IMR-90 (cell line): ENCODE measurements at regions not wholly inside any gene's neighbourhood (a gene's known extent, or its start where the extent isn't known, plus 50 kb on each side); places are given as distances from the start of the nearest gene placed in this dataset.

Source experiments
- ATAC-seq: fragments of 200-7000 bp; cut with Tn5 transposase; 2 replicates; pipeline ENCODE4 v1.9.1; 2020; ENCODE audit warnings: low read depth, mild to moderate bottlenecking, moderate library complexity
- BruUV-seq: library from RNA; stranded (reverse); fragments of 400-500 nt; replicated peaks from 2 replicates; lab custom pipeline; 2021; lab: Mats Ljungman, UMichigan
- CTCF ChIA-PET: fragments of 300-600 bp; formaldehyde crosslinking; extraction: SDS; loops from one replicate; lab custom pipeline; 2021; ENCODE audit warnings: antibody characterized with exemption; lab: Yijun Ruan, JAX
- POLR2A ChIA-PET: fragments of 300-600 bp; sonication (Branson Sonifier 250); formaldehyde crosslinking; loops from one replicate; lab custom pipeline; 2022; ENCODE audit warnings: antibody characterized with exemption; ENCODE audit not compliant: unreplicated experiment; lab: Charles Lee
- DNase-seq: peaks from one replicate; pipeline ENCODE4 v3.0.0; 2013
- H2AFZ ChIP-seq: replicated peaks from 2 replicates; pipeline ENCODE3; 2013; ENCODE audit warnings: low read length, mild to moderate bottlenecking; ENCODE audit not compliant: poor library complexity
- H2AK5ac ChIP-seq: 2 replicates; pipeline ENCODE4 v1.6.1; 2013; ENCODE audit warnings: low read depth, low read length, inconsistent platforms
- H2AK9ac ChIP-seq: replicated peaks from 2 replicates; pipeline ENCODE3; 2013; ENCODE audit warnings: mild to moderate bottlenecking, low read depth, low read length, moderate library complexity; ENCODE audit not compliant: poor library complexity
- H2BK120ac ChIP-seq: 2 replicates; pipeline ENCODE4 v1.6.1; 2013; ENCODE audit warnings: low read depth, low read length, inconsistent platforms
- H2BK15ac ChIP-seq: 3 replicates; pipeline ENCODE4 v1.6.1; 2013; ENCODE audit warnings: low read depth, low read length, inconsistent platforms
- H2BK20ac ChIP-seq: 2 replicates; pipeline ENCODE4 v1.6.1; 2013; ENCODE audit warnings: low read depth, mild to moderate bottlenecking, inconsistent platforms, low read length, moderate library complexity
- H2BK5ac ChIP-seq: 2 replicates; pipeline ENCODE4 v1.6.1; 2013; ENCODE audit warnings: mild to moderate bottlenecking, low read depth, low read length, inconsistent platforms; ENCODE audit not compliant: poor library complexity, severe bottlenecking
- H3K14ac ChIP-seq: replicated peaks from 2 replicates; pipeline ENCODE4 v1.6.1; 2013; ENCODE audit warnings: low read depth, low read length, inconsistent platforms
- H3K18ac ChIP-seq: 2 replicates; pipeline ENCODE4 v1.6.1; 2013; ENCODE audit warnings: low read depth, low read length, control low read depth
- H3K23ac ChIP-seq: 2 replicates; pipeline ENCODE4 v1.6.1; 2013; ENCODE audit warnings: low read depth, low read length, inconsistent platforms
- H3K27ac ChIP-seq: 2 replicates; pipeline ENCODE4 v1.5.1; 2013; ENCODE audit warnings: mild to moderate bottlenecking, control low read depth, low read length; ENCODE audit not compliant: insufficient read depth
- H3K27me3 ChIP-seq: 2 replicates; pipeline ENCODE4 v1.6.1; 2013; ENCODE audit warnings: low read length; ENCODE audit not compliant: control insufficient read depth, insufficient read depth
- H3K36me3 ChIP-seq: 2 replicates; pipeline ENCODE4 v1.6.1; 2013; ENCODE audit warnings: low read length, mixed read lengths; ENCODE audit not compliant: control insufficient read depth, insufficient read depth
- H3K4ac ChIP-seq: 2 replicates; pipeline ENCODE4 v1.6.1; 2013; ENCODE audit warnings: low read depth, low read length, inconsistent platforms
- H3K4me1 ChIP-seq: 2 replicates; pipeline ENCODE4 v1.6.1; 2013; ENCODE audit warnings: low read length, mixed read lengths; ENCODE audit not compliant: control insufficient read depth, insufficient read depth
- H3K4me2 ChIP-seq: 2 replicates; pipeline ENCODE4 v1.6.1; 2013; ENCODE audit warnings: low read depth, mild to moderate bottlenecking, control low read depth, low read length, moderate library complexity
- H3K4me3 ChIP-seq: 2 replicates; pipeline ENCODE4 v1.5.1; 2013; ENCODE audit warnings: low read depth, mild to moderate bottlenecking, control low read depth, low read length, moderate library complexity; ENCODE audit not compliant: insufficient read depth
- H3K56ac ChIP-seq: 2 replicates; pipeline ENCODE4 v1.6.1; 2013; ENCODE audit warnings: low read length, inconsistent platforms; ENCODE audit not compliant: insufficient read depth; ENCODE audit errors: extremely low read depth
- H3K79me1 ChIP-seq, 2 experiments: 2 replicates each; pipeline ENCODE4 v1.6.1; 2013; ENCODE audit warnings: low read length in 2 of 2, inconsistent platforms in 1 of 2, low read depth in 1 of 2
- H3K9ac ChIP-seq: 2 replicates; pipeline ENCODE4 v1.6.1; 2013; ENCODE audit warnings: low read depth, low read length, control low read depth
- H3K9me1 ChIP-seq: 2 replicates; pipeline ENCODE4 v1.6.1; 2013; ENCODE audit warnings: low read length, inconsistent platforms; ENCODE audit not compliant: insufficient read depth
- H3K9me3 ChIP-seq: 2 replicates; pipeline ENCODE4 v1.6.1; 2013; ENCODE audit warnings: low read length; ENCODE audit not compliant: control insufficient read depth, insufficient read depth
- H4K20me1 ChIP-seq: 2 replicates; pipeline ENCODE4 v1.6.1; 2013; ENCODE audit warnings: low read length, inconsistent platforms; ENCODE audit not compliant: insufficient read depth
- H4K5ac ChIP-seq: 2 replicates; pipeline ENCODE4 v1.6.1; 2013; ENCODE audit warnings: mild to moderate bottlenecking, low read depth, low read length, control low read depth
- H4K8ac ChIP-seq, 2 experiments: 2 replicates each; pipeline ENCODE4 v1.6.1; 2013; ENCODE audit warnings: low read depth in 2 of 2, low read length in 2 of 2, control low read depth in 1 of 2, inconsistent platforms in 1 of 2
- H4K91ac ChIP-seq: 2 replicates; pipeline ENCODE4 v1.6.1; 2013; ENCODE audit warnings: low read depth, low read length, inconsistent platforms; ENCODE audit not compliant: insufficient read depth
- BHLHE40 ChIP-seq: fragments of 150-350 bp; IDR thresholded peaks from 2 replicates; pipeline ENCODE4 v1.6.1; 2016; ENCODE audit warnings: mild to moderate bottlenecking, low read depth, low read length
- CHD1 ChIP-seq: IDR thresholded peaks from 2 replicates; pipeline ENCODE4 v1.6.1; 2012; ENCODE audit warnings: low read depth, low read length, improper control_type of control experiment
- FOS ChIP-seq: fragments of 150-350 bp; IDR thresholded peaks from 2 replicates; pipeline ENCODE4 v1.6.1; 2016; ENCODE audit warnings: low read depth, low read length
- MAZ ChIP-seq: IDR thresholded peaks from 2 replicates; pipeline ENCODE4 v1.6.1; 2012; ENCODE audit warnings: low read depth, mild to moderate bottlenecking, low read length, improper control_type of control experiment, moderate library complexity, borderline replicate concordance
- NFE2L2 ChIP-seq: fragments of 150-350 bp; IDR thresholded peaks from 2 replicates; pipeline ENCODE4 v1.6.1; 2016; ENCODE audit warnings: low read depth, mild to moderate bottlenecking, low read length
- RAD21 ChIP-seq: IDR thresholded peaks from 2 replicates; pipeline ENCODE4 v1.6.1; 2012; ENCODE audit warnings: low read length, improper control_type of control experiment
- RFX5 ChIP-seq: IDR thresholded peaks from 2 replicates; pipeline ENCODE4 v1.8.0; 2012; ENCODE audit warnings: low read depth, mild to moderate bottlenecking, low read length, moderate library complexity
- WGBS, 2 experiments: methylation state at CpG; one replicate each; pipeline versions ENCODE4 v1.1.5 to v1.1.7; 2013; ENCODE audit warnings: missing lambda C conversion rate in 2 of 2; ENCODE audit not compliant: insufficient read length in 1 of 2; ENCODE audit errors: extremely low coverage in 2 of 2; 5-methylcytosine and 5-hydroxymethylcytosine counted together
- dilution Hi-C: fragments of 300-500 bp; cut with HindIII; formaldehyde crosslinking; loops from one replicate; pipeline ENCODE4 v1.14.3; 2018; ENCODE audit warnings: low sequenced_read_pairs; ENCODE audit not compliant: unreplicated experiment
- in situ Hi-C: fragments of 300-500 bp; cut with MboI; formaldehyde crosslinking; loops from 3 replicates; pipeline ENCODE4 v1.14.3; 2019; ENCODE audit warnings: low sequenced_read_pairs, inconsistent platforms, mixed read lengths
- intact Hi-C: fragments of 100-400 bp; cut with micrococcal nuclease; formaldehyde crosslinking; loops from 2 replicates; pipeline ENCODE4 v1.10.0; 2022

GRCh38 chr9:93776256-93776655, 178.9 kb downstream of the BARX1 start:
- no peak for ATAC-seq
- Histone ChIP-seq H2BK15ac (no peak overlapping the region), H3K9me3 (no peaks in the 10 kb centered on the region)

More at GRCh38 chr9:93776256-93776655, 178.9 kb downstream of the BARX1 start:
- Histone ChIP-seq H2BK120ac (no peak overlapping the region), H3K23ac (no peak overlapping the region), H3K27me3 (no peaks in the 10 kb centered on the region), H2BK20ac (no peak overlapping the region), H3K79me1 (no peaks in the 10 kb centered on the region), H2AK9ac (no peak overlapping the region), H3K27ac (no peak overlapping the region), H4K8ac (no peak overlapping the region), H2BK5ac (no peak overlapping the region), H3K36me3 (no peaks in the 10 kb centered on the region), H3K56ac (no peak overlapping the region), H2AFZ (no peak overlapping the region), H4K20me1 (no peaks in the 10 kb centered on the region), H4K91ac (no peak overlapping the region), H3K9ac (no peak overlapping the region), H3K4me1 (no peaks in the 10 kb centered on the region), H3K4me2 (no peak overlapping the region), H3K9me1 (no peaks in the 10 kb centered on the region), H4K5ac (no peak overlapping the region), H3K4me3 (no peak overlapping the region), H3K4ac (no peak overlapping the region), H3K14ac (no peak overlapping the region), H2AK5ac (no peak overlapping the region), H3K18ac (no peak overlapping the region)
- TF ChIP-seq CHD1 (no peak), NFE2L2 (no peak), RAD21 (no peak), FOS (no peak), BHLHE40 (no peak), MAZ (no peak), RFX5 (no peak)
- in situ Hi-C loops (no loop called here), dilution Hi-C loops (no loop called here), intact Hi-C loops (no loop called here)
- CTCF ChIA-PET: no interaction called here
- BruUV-seq: no TSS peak
- no CpG with 5 or more reads among the region's 1 CpG for WGBS, 2 experiments
- DNase-seq: no peak
- POLR2A ChIA-PET: no interaction called here
